ENCODE measurements at regions not wholly inside any gene's neighbourhood (a gene's known extent, or its start where the extent isn't known, plus 50 kb on each side); places are given as distances from the start of the nearest gene placed in this dataset.

- Mint-ChIP-seq H3K4me3 (no peak overlapping the region), H3K27me3 (no peaks in the 10 kb centered on the region), H3K4me1 (no peaks in the 10 kb centered on the region), H3K36me3 (ENCODE audit: low read depth) (no peaks in the 10 kb centered on the region), H3K9me3 (peaks cover 20% of the 10 kb centered on the region), H3K27ac (no peak overlapping the region)
- ATAC-seq (replicated peaks) = no peak
Observed at GRCh38 chr12:73414926-73415325, 1122.7 kb upstream of the ATXN7L3B start.

GRCh38 chr12:73418541-73418940 lies 1119.1 kb upstream of the ATXN7L3B start:
- Mint-ChIP-seq H3K4me3 (no peak overlapping the region), H3K9me3 (peaks cover 11% of the 10 kb centered on the region), H3K36me3 (ENCODE audit: low read depth) (no peaks in the 10 kb centered on the region), H3K4me1 (no peaks in the 10 kb centered on the region), H3K27ac (no peak overlapping the region), H3K27me3 (no peaks in the 10 kb centered on the region)
- no peak for ATAC-seq (replicated peaks)

DNA sequence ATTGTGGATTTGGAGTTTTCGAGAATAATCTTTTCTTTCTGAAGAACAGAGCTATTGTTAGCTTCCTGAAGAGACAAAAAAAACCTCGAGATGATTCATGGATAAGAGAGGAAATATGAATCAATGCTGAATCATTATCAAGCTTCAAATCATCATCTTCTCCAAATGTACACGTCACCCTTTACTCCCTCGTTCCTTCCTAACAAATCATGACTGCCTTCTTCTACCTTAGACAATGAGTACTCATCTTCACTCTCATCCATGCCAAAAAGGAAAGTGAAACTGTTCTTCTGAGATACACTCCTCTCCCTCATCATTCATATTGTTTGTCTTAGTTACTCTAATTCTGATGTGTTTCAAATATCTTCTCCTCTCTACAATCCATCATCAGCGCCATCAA lies 1115.8 kb upstream of the ATXN7L3B start:
- peak; percentile 98 for ATAC-seq (replicated peaks)

GRCh38 chr12:73424484-73424883 lies 1113.2 kb upstream of the ATXN7L3B start:
- Mint-ChIP-seq H3K27ac (no peak overlapping the region), H3K4me1 (no peaks in the 10 kb centered on the region), H3K4me3 (no peak overlapping the region), H3K36me3 (ENCODE audit: low read depth) (no peaks in the 10 kb centered on the region), H3K9me3 (no peaks in the 10 kb centered on the region), H3K27me3 (no peaks in the 10 kb centered on the region)
- ATAC-seq (replicated peaks) = no peak

More for the DNA sequence above, 1115.8 kb upstream of the ATXN7L3B start:
- Mint-ChIP-seq H3K27ac (no peak overlapping the region), H3K27me3 (no peaks in the 10 kb centered on the region), H3K9me3 (peaks cover 5% of the 10 kb centered on the region), H3K36me3 (ENCODE audit: low read depth) (no peaks in the 10 kb centered on the region), H3K4me1 (no peaks in the 10 kb centered on the region), H3K4me3 (peak overlapping the region; percentile 16)

DNA sequence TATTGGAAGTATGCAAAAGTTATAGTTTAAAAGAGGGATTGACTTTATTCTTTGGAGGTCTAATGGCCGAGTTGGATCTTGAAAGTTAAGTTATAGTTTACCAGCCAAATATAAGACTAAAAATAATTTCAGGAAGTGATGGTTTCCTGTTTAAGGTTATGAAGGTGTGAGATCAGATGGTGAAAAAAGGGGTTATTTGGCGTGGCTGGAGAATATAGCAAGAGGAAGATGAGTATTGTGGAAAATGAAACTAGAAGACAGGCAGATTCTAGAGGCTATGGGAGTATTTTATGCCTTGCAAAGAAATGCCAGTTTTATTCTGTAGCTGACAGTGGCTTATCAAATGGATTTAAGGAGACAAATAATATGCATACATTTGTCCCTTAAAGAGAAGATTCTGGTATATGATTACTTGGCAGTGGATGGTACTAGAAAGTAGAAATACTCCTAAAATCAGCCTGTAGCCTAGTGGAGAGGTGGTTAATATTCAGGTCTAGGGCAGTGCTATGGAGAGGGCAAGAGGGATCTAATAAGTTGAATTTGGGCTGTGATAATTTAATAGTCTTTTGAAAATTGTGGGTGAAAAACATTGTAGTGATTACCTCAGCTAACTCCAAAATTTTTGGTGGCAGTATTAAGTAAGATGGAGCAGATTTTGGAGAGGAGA lies 1091.8 kb upstream of the ATXN7L3B start:
- no peaks in the 10 kb centered on the region for H3K36me3 Mint-ChIP-seq (ENCODE audit: low read depth)
- H3K27ac Mint-ChIP-seq = no peak overlapping the region
- no peaks in the 10 kb centered on the region for H3K27me3 Mint-ChIP-seq
- ATAC-seq (replicated peaks) = no peak
- no peak overlapping the region for H3K4me3 Mint-ChIP-seq
- no peaks in the 10 kb centered on the region for H3K4me1 Mint-ChIP-seq
- no peaks in the 10 kb centered on the region for H3K9me3 Mint-ChIP-seq

DNA sequence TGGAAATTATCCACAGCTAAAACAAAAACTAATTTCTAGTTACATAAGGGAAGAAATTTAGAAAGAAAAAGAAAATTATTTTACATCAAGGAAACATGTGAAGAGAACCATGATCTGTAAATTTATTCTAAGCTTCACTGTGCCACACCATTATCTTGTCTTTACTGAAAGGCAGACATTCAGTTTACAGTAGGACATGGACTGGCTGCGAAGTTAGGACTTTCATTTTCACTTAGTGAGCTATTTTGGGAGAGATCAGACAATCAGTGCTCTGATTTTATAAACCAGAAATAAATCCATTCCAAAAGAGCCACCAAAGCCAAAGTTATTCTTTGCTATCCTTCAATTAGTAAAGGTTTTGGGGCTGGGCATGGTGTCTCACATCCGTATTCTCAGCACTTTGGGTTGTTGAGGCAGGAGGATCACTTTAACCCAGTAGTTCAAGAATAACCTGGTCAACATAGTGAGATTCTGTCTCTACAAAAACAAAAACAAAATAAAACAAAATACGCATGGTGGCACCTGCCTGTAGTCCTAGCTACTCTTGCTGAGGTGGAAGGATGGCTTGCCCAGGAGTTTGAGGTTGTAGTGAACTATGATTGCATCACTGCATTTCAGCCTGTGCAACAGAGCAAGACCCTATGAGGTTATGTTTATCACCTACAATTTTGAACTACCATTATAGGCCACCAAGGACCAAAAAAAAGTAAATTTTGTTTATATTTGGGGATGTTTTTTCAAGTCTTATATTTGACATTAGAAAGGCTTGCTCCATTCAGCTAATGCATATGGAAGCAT lies 1084.8 kb upstream of the ATXN7L3B start:
- H3K4me1 Mint-ChIP-seq = no peaks in the 10 kb centered on the region
- ATAC-seq (replicated peaks) = no peak
- no peaks in the 10 kb centered on the region for H3K27me3 Mint-ChIP-seq
- H3K9me3 Mint-ChIP-seq = no peaks in the 10 kb centered on the region
- no peaks in the 10 kb centered on the region for H3K36me3 Mint-ChIP-seq (ENCODE audit: low read depth)
- H3K4me3 Mint-ChIP-seq = no peak overlapping the region
- no peak overlapping the region for H3K27ac Mint-ChIP-seq

- no peaks in the 10 kb centered on the region for H3K4me1 Mint-ChIP-seq
- H3K36me3 Mint-ChIP-seq (ENCODE audit: low read depth) = no peaks in the 10 kb centered on the region
- H3K4me3 Mint-ChIP-seq = no peak overlapping the region
- H3K27ac Mint-ChIP-seq = no peak overlapping the region
- H3K9me3 Mint-ChIP-seq = no peaks in the 10 kb centered on the region
- no peaks in the 10 kb centered on the region for H3K27me3 Mint-ChIP-seq
- ATAC-seq (replicated peaks) = no peak
Observed at GRCh38 chr12:73460212-73460611, 1077.4 kb upstream of the ATXN7L3B start.

- H3K36me3 Mint-ChIP-seq (ENCODE audit: low read depth) = no peaks in the 10 kb centered on the region
- H3K27me3 Mint-ChIP-seq = no peaks in the 10 kb centered on the region
- H3K27ac Mint-ChIP-seq = no peak overlapping the region
- no peak overlapping the region for H3K4me3 Mint-ChIP-seq
- ATAC-seq (replicated peaks) = no peak
- H3K4me1 Mint-ChIP-seq = no peaks in the 10 kb centered on the region
- H3K9me3 Mint-ChIP-seq = peaks cover 4% of the 10 kb centered on the region
Observed at GRCh38 chr12:73465106-73465505, 1072.5 kb upstream of the ATXN7L3B start.

DNA sequence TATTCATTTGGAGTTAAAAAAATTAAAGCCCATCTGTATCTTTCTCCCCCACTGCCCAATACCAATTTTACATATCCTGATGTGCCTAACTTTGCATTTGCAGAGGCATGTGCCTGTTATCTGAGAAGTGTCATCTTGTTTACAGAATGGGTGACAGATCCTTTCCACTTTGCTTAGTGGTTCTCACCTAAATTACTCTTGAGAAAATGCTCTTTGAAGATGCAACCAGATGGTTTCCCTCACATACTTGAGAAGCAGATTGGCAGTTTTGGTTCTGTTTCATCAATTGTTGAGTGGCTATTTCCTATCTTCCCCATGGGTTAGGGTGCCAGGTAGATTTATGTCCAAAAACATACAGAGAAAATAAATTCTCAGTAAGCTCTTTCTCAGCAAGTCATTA lies 1051.4 kb upstream of the ATXN7L3B start:
- Mint-ChIP-seq H3K9me3 (peaks cover 8% of the 10 kb centered on the region), H3K4me1 (no peaks in the 10 kb centered on the region), H3K4me3 (no peak overlapping the region), H3K36me3 (ENCODE audit: low read depth) (no peaks in the 10 kb centered on the region), H3K27ac (no peak overlapping the region), H3K27me3 (no peaks in the 10 kb centered on the region)
- ATAC-seq (replicated peaks) = no peak

GRCh38 chr12:73506611-73507010 lies 1031.0 kb upstream of the ATXN7L3B start:
- H3K27ac Mint-ChIP-seq = no peak overlapping the region
- H3K27me3 Mint-ChIP-seq = no peaks in the 10 kb centered on the region
- H3K4me1 Mint-ChIP-seq = no peaks in the 10 kb centered on the region
- no peaks in the 10 kb centered on the region for H3K36me3 Mint-ChIP-seq (ENCODE audit: low read depth)
- H3K4me3 Mint-ChIP-seq = no peak overlapping the region
- ATAC-seq (replicated peaks) = no peak
- H3K9me3 Mint-ChIP-seq = peaks cover 18% of the 10 kb centered on the region

- H3K4me1 Mint-ChIP-seq = no peaks in the 10 kb centered on the region
- H3K27me3 Mint-ChIP-seq = no peaks in the 10 kb centered on the region
- no peak overlapping the region for H3K4me3 Mint-ChIP-seq
- no peak overlapping the region for H3K27ac Mint-ChIP-seq
- no peak for ATAC-seq (replicated peaks)
- H3K9me3 Mint-ChIP-seq = peaks cover 6% of the 10 kb centered on the region
- no peaks in the 10 kb centered on the region for H3K36me3 Mint-ChIP-seq (ENCODE audit: low read depth)
Observed at GRCh38 chr12:73514672-73515071, 1023.0 kb upstream of the ATXN7L3B start.

GRCh38 chr12:73517859-73518258 lies 1019.8 kb upstream of the ATXN7L3B start:
- peaks cover 7% of the 10 kb centered on the region for H3K9me3 Mint-ChIP-seq
- no peak overlapping the region for H3K4me3 Mint-ChIP-seq
- no peaks in the 10 kb centered on the region for H3K4me1 Mint-ChIP-seq
- H3K36me3 Mint-ChIP-seq (ENCODE audit: low read depth) = no peaks in the 10 kb centered on the region
- no peak for ATAC-seq (replicated peaks)
- H3K27ac Mint-ChIP-seq = no peak overlapping the region
- H3K27me3 Mint-ChIP-seq = no peaks in the 10 kb centered on the region

- no peaks in the 10 kb centered on the region for H3K27me3 Mint-ChIP-seq
- no peak for ATAC-seq (replicated peaks)
- no peak overlapping the region for H3K27ac Mint-ChIP-seq
- no peak overlapping the region for H3K4me3 Mint-ChIP-seq
- no peaks in the 10 kb centered on the region for H3K4me1 Mint-ChIP-seq
- H3K9me3 Mint-ChIP-seq = peaks cover 15% of the 10 kb centered on the region
- H3K36me3 Mint-ChIP-seq (ENCODE audit: low read depth) = no peaks in the 10 kb centered on the region
Observed at GRCh38 chr12:73529231-73529630, 1008.4 kb upstream of the ATXN7L3B start.

DNA sequence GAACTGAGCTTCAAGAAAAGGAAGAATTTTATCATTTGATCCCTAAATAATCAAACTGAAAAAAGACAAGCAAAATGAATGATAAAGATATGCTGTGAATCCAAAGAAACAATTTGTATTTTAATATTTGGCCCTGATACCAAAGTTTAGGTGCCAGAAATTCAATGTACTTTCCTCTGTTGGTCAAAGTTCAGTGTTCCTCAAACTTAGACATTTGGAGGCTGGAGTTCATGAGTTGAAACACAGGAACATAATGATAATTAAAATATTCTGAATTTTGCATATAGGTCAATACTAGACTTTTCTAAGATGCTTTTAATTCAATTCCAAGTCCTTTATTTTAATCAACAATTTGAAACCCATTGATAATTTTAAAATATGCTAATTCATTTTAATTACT lies 1007.7 kb upstream of the ATXN7L3B start:
- Mint-ChIP-seq H3K9me3 (peaks cover 15% of the 10 kb centered on the region), H3K36me3 (ENCODE audit: low read depth) (no peaks in the 10 kb centered on the region), H3K27ac (no peak overlapping the region), H3K4me3 (no peak overlapping the region), H3K4me1 (no peaks in the 10 kb centered on the region), H3K27me3 (no peaks in the 10 kb centered on the region)
- no peak for ATAC-seq (replicated peaks)

GRCh38 chr12:73531752-73532151 lies 1005.9 kb upstream of the ATXN7L3B start:
- no peak for ATAC-seq (replicated peaks)
- no peak overlapping the region for H3K4me3 Mint-ChIP-seq
- H3K27ac Mint-ChIP-seq = no peak overlapping the region
- no peaks in the 10 kb centered on the region for H3K36me3 Mint-ChIP-seq (ENCODE audit: low read depth)
- no peaks in the 10 kb centered on the region for H3K4me1 Mint-ChIP-seq
- H3K9me3 Mint-ChIP-seq = peaks cover 15% of the 10 kb centered on the region
- H3K27me3 Mint-ChIP-seq = no peaks in the 10 kb centered on the region
